Transverse colon (tissue), 3 donors: ENCODE measurements at regions not wholly inside any gene's neighbourhood (a gene's known extent, or its start where the extent isn't known, plus 50 kb on each side); places are given as distances from the start of the nearest gene placed in this dataset.

Experiments
- POLR2A ChIP-seq: fragments of 450-650 bp; IDR thresholded peaks from one replicate; pipeline ENCODE4 v1.6.1; 2016; ENCODE audit warnings: antibody characterized with exemption, mild to moderate bottlenecking, moderate library complexity
- TF ChIP-seq, protein P1 (sequence below), 5 experiments: fragments of 200-600 bp in 3 of 5; fragments of 450-650 bp in 2 of 5; sonication (generic) in 3 of 5; IDR thresholded peaks; 1 replicate in 2 of 5; 2 replicates in 3 of 5; pipeline ENCODE4 v1.5.1; 2016 to 2017; ENCODE audit warnings: antibody characterized with exemption in 5 of 5, inconsistent platforms in 3 of 5, mild to moderate bottlenecking in 2 of 5, moderate library complexity in 1 of 5

DNA sequence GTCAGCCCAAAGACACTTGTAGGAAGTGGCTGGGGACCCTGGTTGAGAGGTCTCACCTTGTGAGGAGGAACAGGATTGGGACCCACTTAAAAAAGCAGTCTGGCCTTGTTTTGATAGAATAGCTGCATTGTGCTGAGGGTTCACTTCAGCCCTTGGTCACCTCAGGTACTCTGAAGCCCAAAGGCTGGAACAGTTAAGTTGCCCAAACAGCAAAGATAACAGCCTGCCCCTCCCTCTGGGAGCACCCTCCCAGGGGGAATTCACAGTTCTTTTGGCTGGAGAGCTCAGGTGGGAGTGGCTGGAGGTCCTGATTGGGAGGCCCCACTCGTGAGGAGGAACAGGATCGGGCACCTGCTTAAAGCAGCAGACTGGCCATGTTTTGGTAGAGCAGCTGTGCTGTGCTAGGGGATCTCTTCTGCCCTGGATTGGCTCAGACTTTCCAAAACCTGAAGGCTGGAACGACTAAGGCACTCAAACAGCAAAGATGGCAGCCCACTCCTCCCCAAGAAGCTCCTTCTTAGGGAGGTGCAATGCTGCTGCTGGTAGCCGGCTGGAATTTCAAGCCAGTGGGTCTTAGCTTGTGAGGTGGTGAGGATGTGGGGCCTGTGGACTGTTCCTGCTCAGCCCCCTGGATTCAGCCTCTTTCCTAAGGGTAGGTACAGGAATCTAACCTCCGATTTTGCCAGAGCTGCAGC lies 143.8 kb upstream of the SLC38A2 start:
- TF ChIP-seq, protein P1, sequence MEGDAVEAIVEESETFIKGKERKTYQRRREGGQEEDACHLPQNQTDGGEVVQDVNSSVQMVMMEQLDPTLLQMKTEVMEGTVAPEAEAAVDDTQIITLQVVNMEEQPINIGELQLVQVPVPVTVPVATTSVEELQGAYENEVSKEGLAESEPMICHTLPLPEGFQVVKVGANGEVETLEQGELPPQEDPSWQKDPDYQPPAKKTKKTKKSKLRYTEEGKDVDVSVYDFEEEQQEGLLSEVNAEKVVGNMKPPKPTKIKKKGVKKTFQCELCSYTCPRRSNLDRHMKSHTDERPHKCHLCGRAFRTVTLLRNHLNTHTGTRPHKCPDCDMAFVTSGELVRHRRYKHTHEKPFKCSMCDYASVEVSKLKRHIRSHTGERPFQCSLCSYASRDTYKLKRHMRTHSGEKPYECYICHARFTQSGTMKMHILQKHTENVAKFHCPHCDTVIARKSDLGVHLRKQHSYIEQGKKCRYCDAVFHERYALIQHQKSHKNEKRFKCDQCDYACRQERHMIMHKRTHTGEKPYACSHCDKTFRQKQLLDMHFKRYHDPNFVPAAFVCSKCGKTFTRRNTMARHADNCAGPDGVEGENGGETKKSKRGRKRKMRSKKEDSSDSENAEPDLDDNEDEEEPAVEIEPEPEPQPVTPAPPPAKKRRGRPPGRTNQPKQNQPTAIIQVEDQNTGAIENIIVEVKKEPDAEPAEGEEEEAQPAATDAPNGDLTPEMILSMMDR (IDR thresholded peaks at IDR 0.05), result no peak
- TF ChIP-seq POLR2A, result no peak
